ENCODE measurements at regions not wholly inside any gene's neighbourhood (a gene's known extent, or its start where the extent isn't known, plus 50 kb on each side); places are given as distances from the start of the nearest gene placed in this dataset.

GRCh38 chr1:168369655-168370054, 89.0 kb downstream of the TBX19 start:
- Histone ChIP-seq H3K4me3 (ENCODE audit: low read length) (no peak overlapping the region), H3K9me3 (ENCODE audit: control insufficient read depth, low read length) (no peaks in the 10 kb centered on the region), H3K27me3 (replicated peaks; ENCODE audit: control insufficient read depth, insufficient read depth, low read length) (peaks cover 23% of the 10 kb centered on the region), H3K9ac (ENCODE audit: low read length) (no peak overlapping the region), H3K36me3 (ENCODE audit: control insufficient read depth, insufficient read depth, low read length, severe bottlenecking) (no peaks in the 10 kb centered on the region), H3K4me1 (ENCODE audit: control insufficient read depth, insufficient read depth, low read length) (no peaks in the 10 kb centered on the region)
- no peak for DNase-seq (ENCODE audit: low read depth)

GRCh38 chr1:168368131-168368530, 87.5 kb downstream of the TBX19 start:
- peaks cover 29% of the 10 kb centered on the region for H3K27me3 ChIP-seq (replicated peaks; ENCODE audit: control insufficient read depth, insufficient read depth, low read length)
- no peaks in the 10 kb centered on the region for H3K9me3 ChIP-seq (ENCODE audit: control insufficient read depth, low read length)
- no peak overlapping the region for H3K9ac ChIP-seq (ENCODE audit: low read length)
- H3K4me1 ChIP-seq (ENCODE audit: control insufficient read depth, insufficient read depth, low read length), result no peaks in the 10 kb centered on the region
- DNase-seq (ENCODE audit: low read depth), result no peak
- H3K36me3 ChIP-seq (ENCODE audit: control insufficient read depth, insufficient read depth, low read length, severe bottlenecking), result no peaks in the 10 kb centered on the region
- no peak overlapping the region for H3K4me3 ChIP-seq (ENCODE audit: low read length)

DNA sequence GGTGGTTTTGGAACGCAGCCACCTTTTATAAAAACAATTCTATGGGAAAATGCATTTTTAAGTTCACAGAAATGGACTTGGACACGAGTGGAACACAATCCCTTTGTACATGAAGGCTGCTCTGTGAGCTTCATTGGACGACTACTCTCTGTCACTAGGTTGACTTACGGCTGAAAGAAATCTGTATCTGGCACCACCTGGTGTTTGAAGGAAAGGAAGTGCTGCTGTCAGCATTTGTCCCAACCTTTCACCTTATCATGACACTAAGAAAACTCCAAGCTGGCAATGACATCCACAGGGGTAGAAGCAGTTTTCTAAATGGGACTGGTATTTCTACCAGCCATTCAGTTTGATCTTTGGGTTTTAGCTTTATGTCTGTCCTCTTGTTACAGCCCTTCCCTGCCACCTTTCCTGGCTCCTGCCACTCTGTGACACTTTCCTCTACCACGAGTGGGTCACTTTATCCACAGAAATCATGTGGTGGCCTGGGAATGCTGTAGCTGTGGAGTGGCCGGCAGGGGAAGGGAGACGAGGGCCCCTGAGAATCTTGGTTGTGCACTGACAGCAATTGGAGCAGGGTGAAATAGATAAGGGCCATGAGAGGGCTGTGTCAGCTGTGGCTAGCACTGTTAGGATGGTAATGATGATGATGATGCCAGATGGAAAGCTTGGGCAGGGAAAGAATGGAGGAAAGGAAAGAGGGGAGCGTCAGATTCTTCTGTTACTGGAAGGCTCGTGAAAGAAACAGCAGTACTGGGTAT, 85.2 kb downstream of the TBX19 start:
- no peak overlapping the region for H3K9ac ChIP-seq (ENCODE audit: low read length)
- peaks cover 29% of the 10 kb centered on the region for H3K27me3 ChIP-seq (replicated peaks; ENCODE audit: control insufficient read depth, insufficient read depth, low read length)
- no peaks in the 10 kb centered on the region for H3K9me3 ChIP-seq (ENCODE audit: control insufficient read depth, low read length)
- DNase-seq (ENCODE audit: low read depth), result no peak
- peaks cover 5% of the 10 kb centered on the region for H3K4me1 ChIP-seq (ENCODE audit: control insufficient read depth, insufficient read depth, low read length)
- H3K36me3 ChIP-seq (ENCODE audit: control insufficient read depth, insufficient read depth, low read length, severe bottlenecking), result no peaks in the 10 kb centered on the region
- no peak overlapping the region for H3K4me3 ChIP-seq (ENCODE audit: low read length)
